Right forelimb (tissue), 1 donor: ENCODE measurements at regions not wholly inside any gene's neighbourhood (a gene's known extent, or its start where the extent isn't known, plus 50 kb on each side); places are given as distances from the start of the nearest gene placed in this dataset.

Experiments
- DNase-seq: peaks from one replicate; pipeline ENCODE4 v3.0.0-alpha.2; 2018

DNA sequence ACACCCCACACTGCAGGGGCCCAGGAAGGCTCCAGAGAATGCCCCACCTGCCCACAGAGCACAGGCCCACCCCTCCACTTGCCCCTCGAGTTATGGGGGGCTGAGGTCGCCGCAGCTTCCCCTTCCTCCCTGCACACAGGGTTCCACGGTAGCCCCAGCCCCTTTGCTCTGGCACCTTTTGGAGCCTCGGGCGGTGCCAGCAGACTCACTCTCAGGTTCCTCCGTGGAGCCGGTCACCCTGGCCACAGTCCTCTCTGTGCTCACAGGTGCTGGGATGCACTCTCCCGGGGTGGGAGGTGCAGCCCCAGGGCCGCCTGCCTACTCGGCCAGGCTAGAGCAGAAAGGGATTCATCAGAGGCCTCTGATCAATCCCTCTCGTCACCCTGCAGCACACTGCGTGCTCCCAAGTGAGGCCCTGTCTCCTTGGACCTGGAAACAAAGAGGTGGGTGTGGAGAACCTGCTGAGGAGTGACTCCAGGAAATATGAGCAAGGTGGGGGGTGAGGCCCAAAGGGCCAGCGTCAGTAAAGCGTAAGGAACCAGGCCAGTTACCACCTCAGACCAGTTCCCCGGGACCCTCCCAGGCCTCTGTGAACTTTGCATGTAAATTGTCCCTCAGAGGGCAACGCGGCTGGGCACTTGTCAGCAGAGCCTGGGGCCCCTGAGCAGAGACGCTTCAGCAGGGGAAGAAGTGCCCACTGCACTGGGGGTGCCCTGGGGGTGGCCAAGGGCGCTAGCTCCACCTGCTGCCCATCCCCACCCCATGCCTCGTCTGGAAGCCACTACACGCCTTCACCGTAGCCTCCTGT, 167.8 kb downstream of the OLFM1 start:
- DNase-seq, result no peak

DNA sequence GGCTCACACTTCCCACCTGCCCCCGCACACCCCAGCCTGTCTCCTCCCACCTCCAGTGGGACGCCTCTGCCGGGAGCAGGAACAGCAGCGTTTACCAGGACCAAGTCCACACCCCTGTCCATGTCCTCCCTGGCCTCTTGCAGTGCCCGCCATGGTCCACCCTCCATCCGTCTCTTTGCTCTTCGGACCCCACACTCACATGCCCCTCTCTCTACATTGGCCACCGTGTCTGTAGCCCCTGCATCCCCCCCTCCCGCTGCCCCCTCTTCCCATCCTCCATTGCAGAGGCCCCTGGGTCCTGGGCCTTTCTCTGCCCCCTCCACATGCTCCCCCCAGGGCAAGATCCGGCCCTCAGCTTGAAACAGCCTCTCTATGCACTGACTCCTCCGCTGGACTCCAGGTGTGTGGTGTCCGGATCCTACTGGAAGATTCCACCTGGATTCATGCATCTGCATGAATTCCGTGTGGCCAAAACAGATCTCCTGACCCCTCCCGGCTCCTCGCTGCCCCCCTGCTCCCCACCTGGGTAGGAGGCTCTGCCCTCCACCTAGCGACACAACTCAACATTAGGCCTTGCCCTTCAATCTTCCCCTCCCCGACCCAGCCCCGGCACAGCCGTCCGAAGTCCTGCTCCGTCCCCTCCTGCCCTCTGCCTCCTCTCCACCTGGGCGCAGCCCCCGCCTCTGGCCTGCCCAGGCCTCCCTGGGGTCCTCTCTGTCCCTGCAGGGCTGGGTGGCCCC, 168.5 kb downstream of the OLFM1 start:
- DNase-seq, result no peak

DNA sequence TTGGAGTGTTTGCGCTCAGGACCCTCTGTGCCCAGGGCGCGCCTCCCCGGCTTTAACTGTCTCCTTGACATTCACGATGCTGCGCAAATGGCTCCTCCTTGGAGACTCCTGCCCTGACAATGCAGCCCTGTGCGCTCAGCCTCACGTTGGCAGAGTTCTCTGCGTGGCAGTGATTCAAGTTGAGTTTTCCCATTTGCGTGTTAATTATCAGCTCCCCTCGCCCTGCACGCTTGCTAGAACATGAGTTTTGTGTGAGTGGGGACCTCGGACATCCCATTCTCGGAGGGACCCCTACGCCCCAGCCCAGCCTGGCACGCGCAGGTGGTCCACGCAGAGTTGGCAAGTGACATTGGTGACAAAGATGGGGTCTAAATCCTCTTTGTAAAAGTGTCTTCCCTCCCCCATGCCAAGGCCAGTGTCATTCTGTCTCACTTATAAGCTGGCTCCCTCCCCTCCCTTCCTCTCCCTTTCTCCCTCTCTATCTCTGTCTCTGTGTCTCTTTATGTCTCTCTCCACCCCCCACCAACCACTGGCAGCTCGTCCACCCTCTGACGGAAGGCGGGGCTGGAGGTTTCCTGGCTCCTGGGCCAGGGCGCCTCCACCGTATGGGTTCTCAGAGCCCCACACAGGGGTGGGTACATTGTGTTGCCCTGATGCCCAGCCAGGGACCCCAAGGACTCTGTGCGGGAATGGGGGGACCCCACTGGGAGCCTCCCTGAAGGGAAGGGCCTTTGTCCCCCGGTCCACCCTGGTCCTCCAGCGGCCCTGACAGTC, 169.3 kb downstream of the OLFM1 start:
- no peak for DNase-seq

DNA sequence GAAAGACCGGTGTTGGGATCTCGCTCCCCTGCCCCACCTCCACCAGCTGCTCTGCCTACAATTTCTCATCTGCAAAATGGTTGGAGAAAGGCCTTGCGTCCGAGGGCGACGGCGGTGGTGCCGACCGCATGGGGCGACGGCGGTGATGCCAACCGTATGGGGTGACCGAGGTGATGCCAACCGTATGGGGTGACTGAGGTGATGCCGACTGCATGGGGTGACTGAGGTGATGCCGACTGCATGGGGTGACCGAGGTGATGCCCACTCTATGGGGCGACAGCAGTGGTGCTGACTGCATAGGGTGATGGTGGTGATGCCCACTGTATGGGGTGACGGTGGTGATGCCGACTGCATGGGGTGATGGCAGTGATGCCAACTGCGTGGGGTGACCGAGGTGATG, 171.0 kb downstream of the OLFM1 start:
- no peak for DNase-seq

DNA sequence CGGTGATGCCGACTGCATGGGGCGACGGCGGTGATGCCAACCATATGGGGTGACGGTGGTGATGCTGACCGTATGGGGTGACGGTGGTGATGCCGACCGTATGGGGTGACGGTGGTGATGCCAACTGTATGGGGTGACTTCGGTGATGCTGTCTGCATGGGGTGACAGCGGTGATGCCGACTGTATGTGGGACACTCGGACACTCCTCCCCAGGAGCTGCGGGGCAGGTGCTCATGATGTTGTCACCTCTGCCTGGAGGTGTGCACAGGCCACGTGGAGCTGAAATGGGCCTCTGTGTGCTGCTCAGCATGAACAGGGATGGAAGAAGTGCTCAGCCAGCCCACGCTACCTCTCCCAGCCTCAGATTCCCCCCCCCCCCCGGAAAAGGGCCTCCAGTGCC, 171.8 kb downstream of the OLFM1 start:
- DNase-seq, result no peak

DNA sequence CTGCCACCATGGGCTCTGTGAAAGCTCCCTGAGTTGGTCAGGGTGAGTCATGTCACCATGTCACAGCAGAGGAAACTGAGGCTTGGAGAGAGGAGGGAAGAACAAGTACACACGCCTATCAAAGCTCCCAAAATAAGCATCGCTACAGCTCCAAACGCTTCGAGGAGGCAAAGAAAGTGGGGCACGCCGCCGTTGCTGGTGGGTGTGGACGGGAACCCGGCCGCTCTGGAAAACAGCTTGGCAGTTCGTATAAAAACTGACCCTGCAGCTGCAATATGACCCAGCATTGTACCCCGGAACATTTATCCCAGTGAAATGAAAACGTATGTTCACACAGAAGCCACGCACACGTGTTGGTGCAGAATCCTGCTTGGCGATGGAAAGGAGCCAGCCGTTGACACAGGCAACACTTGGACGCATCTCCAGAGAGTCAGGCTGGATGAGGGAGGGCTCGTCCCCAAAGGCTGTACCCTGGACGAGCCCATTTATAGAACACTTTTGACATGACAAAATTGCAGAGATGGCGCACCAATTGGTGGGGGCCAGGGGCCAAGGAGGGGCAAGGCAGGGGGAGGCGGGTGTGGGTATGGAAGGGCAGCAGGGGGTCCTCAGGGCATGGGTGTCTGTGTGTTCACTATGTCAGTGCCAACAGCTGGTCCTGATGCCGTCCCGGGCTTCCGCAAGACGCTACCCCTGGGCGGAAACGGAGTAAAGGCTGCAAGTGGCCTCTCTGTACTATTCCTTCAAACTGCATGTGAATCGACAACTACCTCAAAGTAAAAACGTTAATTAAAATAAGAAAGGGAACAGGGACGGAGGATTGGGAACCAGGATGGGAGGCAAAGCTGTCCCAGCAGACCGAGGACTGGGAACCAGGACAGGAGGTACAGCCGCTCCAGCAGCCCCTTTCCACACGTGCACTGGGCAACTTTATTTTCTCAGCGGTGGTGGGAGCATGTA, 173.0 kb downstream of the OLFM1 start:
- DNase-seq, result no peak

DNA sequence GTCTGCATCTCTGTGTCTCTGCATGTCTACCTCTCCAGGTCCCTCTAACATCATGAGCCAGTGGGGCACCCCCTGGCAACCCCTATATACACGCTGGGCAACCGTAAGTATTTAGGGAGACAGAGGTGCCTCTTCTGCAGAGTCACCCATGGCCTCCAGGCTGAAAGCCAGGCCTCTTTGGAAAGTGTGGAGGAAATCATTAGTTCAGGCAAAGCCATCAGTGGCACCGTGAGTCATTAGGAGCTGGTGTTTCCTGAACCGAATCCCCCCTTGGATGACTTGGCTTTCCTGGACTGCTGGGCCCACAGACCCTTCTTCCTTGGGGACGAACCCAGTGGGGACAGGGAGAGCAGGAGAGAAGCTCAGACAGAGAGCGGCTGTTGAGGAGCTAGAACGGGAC, 174.8 kb downstream of the OLFM1 start:
- DNase-seq, result no peak

DNA sequence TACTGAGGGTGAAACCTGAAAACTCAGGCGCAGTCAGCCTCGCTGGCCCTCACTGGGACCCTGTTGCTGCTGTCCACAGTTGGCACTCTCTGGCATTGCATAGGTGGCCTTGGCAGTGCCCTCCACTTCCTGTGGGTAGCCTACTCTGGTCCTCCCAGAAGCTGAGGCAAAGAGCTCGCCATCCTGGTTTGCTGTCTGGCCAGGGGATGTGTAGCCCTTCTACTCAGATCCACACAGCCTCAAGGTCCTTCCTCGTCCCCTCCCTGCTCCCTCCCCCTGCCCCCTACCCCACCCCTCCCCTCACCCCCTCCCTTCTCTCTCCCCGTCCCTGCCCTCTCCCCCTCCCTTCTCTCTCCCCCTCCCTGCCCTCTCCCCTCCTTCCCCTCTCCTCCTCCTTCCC, 176.0 kb downstream of the OLFM1 start:
- DNase-seq, result no peak

DNA sequence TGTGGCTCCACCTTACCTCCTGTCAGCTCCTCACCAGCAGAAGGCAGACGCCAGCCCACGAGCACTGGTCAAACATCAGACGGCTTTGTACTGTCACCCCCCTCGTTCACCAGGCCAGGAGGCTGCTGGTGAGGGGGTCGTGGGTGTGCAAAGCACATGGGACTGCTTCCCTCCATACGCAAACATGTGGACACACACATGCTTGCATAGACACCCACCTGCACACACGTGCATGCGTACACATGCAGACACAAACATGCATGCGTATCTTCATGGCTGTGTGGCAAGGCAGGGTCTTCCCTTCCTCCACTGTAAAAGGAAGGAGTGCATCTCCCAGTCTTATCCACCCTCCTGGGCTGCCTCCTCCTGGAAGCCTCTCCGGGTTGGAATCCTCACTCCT, 178.5 kb downstream of the OLFM1 start:
- DNase-seq, result no peak

DNA sequence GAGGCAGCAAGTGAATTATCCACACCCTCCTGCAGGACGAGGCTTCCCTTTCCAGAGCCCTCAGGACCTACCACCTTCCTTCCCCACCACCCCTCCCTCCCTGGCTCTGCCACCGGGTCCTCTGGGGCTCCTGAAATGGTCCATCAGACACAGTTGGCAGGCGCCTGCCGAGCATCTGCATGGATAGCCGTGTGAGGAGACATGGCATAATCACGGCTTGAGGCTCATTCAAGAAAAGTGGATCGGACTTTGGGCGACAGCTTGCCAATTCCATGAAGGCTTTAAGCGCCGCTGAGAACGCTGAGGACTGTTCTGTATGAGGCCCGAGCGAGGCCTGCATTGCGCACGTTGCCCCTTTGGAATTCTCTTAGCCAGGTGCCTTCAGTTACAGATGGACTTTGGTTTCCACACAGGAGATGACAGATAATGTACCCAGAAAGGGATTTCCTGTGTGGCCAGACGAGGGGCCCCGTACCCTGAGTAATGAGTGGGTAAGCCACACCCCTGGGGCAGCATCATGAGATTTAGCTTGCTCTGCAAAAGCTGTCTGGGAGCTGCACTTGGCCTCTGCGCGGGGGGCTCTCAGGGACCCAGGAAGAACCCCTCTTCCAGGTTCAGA, 179.8 kb downstream of the OLFM1 start:
- no peak for DNase-seq

DNA sequence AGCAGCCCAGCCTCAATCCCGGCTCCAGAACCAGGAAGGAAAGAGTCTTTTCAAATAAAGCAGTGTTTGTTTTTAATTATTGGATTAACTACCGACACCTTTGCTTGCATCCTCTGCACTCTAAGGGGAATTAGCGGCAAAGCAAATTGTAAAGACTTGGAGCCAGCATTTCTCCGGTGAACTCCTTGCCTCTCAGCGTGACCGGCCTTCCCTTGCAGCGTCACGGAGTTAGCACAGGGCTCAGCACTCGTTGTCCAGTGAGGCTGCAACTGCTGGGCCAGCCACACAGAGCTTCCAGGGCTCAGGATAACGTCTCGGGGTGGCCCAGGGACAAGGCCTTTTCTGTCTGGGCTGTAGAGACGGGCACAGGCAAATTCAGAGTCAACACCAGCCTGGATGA, 180.6 kb downstream of the OLFM1 start:
- no peak for DNase-seq

DNA sequence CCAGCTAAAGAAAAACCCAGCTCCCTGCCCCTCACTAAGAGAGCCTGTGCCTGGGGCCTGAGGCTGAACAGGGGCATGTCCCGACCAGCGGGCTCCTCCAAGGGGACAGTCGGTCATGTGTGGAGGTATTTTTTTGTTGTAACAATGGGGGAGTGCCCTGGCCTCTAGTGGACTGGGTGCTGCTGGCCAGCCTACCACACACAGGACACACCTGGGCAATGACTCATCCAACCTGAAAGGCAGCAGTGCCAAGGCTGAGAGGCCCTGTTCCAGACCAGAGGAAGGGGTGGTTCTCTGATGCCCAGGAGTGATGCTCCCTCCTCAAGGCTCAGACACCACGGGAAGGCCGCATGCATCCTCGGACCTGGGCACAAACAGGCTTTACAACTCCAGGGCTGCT, 181.5 kb downstream of the OLFM1 start:
- no peak for DNase-seq

DNA sequence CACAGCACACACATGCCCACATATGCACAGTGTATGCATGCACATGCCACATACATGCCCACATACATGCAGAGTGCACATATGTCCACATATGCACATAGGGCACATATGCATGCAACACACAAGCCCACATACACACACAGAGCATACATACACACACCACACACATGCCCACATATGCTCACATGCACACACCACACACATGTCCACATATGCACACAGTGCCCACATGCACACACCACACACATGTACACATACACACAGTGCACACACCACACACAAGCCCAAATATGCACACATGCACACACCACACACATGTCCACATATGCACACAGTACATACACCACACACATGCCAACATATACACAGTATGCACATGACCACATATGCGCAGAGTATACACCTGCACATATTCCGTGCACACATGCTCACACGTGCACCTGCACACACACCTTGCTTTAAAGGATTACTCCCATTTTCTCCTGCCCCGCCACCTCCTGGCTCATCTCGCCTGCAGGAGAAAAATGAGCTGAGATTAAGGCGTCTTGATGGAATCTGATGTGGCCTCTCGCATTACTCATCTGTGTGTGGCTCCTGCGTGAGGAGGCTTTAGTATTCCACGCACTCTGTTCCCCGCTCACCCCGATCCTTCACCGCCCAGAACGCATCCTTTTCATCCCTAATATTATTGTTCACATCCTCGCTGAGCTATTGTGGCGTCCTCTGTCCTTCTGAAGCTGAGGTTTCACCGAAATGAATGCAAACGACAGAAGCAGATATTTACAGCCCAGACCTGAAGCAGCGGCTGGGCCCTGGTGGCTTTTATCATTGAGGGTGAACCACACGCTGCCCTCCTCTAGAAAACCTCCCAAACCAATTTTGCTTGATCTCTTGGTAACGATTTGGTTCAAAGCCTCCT, 182.7 kb downstream of the OLFM1 start:
- no peak for DNase-seq

DNA sequence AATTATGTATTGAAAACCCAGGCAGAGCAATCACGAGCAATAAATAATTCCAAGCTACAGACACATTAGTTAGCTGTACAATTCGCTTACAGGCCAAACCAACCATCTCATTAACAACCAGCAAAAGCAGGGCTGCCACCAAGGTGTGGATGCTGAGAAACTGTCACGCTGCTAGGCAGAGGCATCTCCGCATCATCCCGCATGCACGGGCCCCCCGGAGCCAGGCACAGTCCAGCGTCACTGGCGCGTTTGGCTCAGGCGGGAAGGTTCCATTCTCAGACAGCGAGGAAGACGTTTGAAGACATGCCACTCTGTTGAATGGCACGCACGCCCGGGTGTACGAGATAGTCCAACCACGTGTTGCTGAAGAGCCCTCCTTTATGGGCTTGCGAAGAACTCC, 184.0 kb downstream of the OLFM1 start:
- no peak for DNase-seq

DNA sequence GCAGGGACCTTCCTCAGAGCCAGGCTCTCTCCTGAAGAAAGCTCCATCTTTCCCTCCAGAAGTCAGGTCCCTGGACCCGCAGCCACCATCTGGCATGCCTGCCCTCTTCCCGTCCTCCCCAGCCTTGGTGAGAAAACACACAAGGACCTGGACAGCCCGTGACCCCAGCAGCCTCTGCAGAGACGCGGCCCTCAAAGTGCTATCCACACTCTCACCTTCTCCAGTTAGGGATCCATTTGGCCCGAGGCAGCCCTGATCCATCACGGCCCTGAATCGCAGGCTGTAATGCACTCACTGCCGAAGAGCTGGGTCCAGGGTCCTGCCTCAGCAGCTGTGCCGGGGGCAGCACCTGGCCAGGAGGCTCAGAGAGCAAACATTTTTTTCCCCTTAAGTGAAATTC, 185.1 kb downstream of the OLFM1 start:
- DNase-seq, result no peak

DNA sequence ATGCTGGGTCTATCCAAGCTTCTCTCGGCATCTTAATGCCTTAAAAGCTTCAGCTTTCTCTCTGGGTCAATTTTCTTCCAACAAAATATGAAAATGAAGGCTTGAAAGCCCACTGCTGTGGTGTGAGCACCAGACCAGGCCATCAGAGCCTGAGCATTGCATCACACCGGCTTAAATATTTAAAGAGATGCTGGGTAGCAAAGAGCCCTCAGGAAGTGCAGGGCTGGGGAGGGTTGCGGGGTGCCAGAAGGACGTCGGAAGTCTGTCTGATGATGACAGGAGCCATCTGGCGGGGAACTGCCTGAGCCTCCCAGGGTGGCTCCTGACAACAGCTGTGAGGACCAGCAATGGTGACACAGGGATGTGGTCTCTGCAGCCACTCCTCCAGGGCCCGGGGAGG, 185.5 kb downstream of the OLFM1 start:
- no peak for DNase-seq

DNA sequence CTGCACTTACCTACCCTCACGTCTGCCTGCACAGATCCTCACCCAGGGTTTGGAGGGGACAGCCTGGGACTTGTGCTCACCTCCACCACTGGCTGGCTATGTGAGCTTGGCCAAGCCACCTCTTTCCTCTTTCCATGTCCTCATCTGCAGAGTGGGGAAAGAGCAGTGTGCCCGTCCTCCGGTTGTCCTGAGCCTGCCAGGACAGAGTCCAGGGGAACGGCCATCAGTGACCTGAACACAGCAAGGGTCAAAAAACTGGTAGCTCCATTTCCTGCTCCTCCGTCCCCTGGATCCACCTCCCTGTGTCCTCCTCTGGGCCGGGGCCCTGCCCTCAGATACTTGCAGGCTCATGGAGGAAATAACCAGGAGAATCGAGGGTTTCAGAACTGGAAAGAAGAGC, 187.7 kb downstream of the OLFM1 start:
- DNase-seq, result no peak

DNA sequence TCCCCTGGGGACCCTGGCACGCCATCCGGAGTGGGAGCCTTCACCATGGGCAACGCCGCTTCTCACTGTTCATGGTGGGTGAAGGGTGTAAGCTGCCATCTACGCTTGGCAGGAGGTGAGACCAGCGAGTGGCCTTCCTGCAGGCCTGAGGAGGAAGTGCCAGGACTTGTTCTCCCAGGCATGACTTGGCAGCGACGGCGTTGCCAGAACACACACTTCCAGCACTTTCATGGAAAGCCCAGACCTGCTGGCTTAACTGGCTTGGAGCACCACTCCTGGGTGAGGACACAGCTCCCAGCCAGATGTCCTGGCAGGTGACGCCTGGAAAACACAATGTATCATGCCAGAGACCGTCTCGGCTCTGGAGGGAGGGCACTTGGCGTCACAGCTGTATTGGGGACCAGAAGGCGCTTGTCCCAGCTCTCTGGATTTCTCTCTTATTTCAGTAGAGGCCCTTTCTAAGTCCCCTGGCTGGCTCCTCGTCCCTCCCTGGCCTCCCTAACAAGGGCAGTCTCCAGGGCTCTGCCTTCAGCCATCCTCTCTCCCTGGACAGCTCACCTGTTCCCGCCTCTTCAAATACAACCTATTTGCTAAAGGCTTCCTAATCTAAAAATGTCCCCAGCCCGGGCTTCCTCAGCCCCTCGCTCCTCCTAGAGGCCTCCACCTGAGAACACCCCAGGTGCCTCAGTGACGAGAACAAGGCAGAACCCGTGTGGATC, 188.3 kb downstream of the OLFM1 start:
- DNase-seq, result no peak

DNA sequence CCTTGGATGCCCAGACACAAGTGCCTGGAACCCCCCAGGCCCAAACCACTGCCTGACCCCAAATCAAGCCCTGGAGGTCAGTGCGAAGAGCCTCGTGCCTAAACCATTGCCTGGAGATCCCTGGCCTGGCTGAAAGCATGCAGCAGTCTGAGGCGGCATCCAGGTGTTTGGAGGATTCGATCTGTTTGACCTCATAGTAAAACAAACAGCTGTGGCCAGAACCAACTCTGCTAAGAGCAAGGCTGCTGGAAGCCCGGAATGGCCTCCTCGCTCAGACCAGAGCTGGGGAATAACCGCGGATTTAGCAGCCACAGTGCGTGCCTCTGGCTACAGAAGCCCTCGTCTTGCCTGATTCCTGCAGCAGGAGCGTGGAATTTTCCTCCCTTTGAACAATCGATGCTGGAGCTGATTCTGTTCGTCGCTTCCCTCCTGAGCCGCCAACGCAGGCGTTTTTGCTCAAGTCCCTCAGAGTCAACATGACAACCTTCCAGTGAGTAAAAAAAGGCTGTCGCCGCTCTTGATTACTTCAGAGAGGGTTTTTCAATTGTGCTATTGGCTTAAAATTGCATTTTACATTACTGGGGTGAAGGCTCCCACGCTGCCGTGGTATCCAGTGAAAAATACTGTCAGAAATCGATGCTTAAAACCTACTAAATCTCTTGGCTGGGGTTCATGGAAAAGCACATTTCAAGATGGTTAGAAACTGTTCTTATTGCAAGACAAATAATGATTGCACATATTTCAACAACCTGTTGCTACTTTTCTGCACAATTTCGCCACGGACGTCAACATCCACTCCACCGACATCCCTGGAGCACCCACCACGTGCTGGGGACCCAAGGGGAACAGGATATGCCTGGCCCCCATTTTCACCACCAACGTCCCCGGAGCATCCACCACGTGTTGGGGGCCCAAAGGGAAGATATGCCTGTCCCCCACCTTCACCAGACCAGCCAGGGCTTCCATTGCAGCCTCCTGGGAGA, 190.0 kb downstream of the OLFM1 start:
- DNase-seq, result no peak
